ENCODE measurements at regions not wholly inside any gene's neighbourhood (a gene's known extent, or its start where the extent isn't known, plus 50 kb on each side); places are given as distances from the start of the nearest gene placed in this dataset.
"Not testable (repeated sequence)": the region's sequence is repeated elsewhere in the genome, so short reads cannot be mapped to it uniquely, and the experiment has no call there.

DNA sequence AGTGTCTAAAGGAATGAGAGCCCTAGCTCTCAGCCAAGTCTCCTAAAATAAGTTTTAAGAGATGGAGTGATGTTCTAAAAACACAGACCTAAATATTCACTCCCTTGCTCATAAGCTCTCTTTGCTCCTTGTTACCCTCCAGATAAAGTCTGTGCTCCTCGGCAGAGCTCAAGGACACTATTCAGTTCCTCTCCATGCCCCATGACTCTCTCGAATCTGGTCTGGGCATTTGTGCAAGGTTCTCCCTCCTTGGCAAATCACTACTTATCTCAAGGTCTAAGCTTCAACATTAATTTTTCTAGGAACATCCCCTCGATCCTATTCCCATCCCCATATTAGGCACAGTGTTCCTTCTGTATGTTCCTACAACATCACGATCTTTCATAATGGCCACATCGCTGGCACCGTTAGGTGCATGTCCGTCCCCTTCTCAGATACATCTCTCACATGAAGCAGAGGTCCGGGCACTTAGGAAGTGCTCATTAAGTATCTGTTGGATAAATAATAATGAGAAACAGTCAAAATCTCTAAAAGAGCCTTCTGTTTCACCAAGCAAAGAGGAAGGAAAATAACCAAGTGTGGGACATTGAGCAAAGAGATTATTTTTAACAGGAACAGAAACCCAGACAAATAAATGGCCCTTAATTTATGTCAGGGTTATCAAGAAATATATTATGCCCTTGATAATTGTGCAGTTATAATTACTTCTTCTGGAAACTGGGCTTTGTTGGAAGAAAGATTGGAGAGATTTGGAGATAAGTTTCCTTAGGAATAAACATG lies 85.9 kb upstream of the HTR4 start:
- intact Hi-C loops (cut with DNase I): no loop called here
- ATAC-seq: no peak
- WGBS, 2 donors: 54 to 66% methylated on average over 8 of the region's 8 CpGs

DNA sequence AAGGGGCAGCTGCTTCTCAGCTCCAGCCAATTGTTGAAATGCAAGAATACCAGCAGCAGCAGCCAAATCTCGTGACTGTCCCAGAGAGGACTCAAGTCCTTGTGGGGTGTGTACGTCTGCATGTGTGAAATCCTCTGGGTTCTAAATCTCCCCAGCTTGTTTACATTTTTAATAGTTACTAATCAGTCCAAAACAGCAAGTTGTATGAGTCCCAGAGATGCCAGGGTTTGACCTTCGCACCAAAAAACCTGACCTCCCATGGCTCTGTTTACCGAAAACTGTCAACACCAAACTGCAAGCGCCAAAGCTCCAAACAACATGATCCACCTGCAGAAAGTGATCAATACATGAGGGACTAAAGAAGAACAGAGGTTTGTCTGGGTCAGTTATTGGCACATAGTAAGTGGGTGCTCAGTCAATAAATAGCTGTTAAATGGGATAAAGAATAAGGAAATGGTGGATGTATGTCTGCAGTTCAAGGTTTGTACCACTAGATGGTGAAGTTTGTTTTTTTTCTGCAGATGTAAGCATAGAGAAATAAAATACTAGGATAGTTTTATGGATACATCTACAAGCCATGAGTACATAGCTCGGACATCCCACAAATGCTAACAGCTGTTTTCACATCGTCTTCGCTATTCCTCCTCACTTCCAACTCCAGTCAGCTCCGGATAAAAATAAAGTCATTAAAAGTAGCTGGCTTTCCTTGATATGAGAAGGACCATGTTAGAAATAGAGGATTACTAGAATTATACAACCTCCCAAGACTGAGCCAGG lies 85.3 kb upstream of the ADRB2 start:
- peak; percentile 62 for ATAC-seq
- peaks cover 5% of the 10 kb centered on the region for H3K4me1 ChIP-seq
- H3K9me3 ChIP-seq: no peaks in the 10 kb centered on the region
- intact Hi-C loops (cut with DNase I): no loop called here
- H3K27me3 ChIP-seq: no peaks in the 10 kb centered on the region
- H3K4me3 ChIP-seq: no peak overlapping the region
- no peak overlapping the region for H3K27ac ChIP-seq
- TF ChIP-seq, protein P1, sequence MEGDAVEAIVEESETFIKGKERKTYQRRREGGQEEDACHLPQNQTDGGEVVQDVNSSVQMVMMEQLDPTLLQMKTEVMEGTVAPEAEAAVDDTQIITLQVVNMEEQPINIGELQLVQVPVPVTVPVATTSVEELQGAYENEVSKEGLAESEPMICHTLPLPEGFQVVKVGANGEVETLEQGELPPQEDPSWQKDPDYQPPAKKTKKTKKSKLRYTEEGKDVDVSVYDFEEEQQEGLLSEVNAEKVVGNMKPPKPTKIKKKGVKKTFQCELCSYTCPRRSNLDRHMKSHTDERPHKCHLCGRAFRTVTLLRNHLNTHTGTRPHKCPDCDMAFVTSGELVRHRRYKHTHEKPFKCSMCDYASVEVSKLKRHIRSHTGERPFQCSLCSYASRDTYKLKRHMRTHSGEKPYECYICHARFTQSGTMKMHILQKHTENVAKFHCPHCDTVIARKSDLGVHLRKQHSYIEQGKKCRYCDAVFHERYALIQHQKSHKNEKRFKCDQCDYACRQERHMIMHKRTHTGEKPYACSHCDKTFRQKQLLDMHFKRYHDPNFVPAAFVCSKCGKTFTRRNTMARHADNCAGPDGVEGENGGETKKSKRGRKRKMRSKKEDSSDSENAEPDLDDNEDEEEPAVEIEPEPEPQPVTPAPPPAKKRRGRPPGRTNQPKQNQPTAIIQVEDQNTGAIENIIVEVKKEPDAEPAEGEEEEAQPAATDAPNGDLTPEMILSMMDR (IDR thresholded peaks at IDR 0.05): peak; percentile 43 to 82 (median 66)
- TF ChIP-seq POLR2A (IDR thresholded peaks at IDR 0.05): no peak
- no peaks in the 10 kb centered on the region for H3K36me3 ChIP-seq (replicated peaks in 1 of 2; ENCODE audit: insufficient read depth in 1 of 2, low read depth in 2 of 2)
- no peak for DNase-seq
- WGBS, 2 donors: 51 to 52% methylated on average over 9 of the region's 9 CpGs

More for the DNA sequence above, 85.9 kb upstream of the HTR4 start:
- Histone ChIP-seq H3K36me3 (replicated peaks in 1 of 2; ENCODE audit: insufficient read depth in 1 of 2, low read depth in 2 of 2) (no peaks in the 10 kb centered on the region), H3K9me3 (no peaks in the 10 kb centered on the region), H3K27ac (peak overlapping the region in 1 of 4 donors; percentile 46), H3K27me3 (no peaks in the 10 kb centered on the region), H3K4me1 (peaks cover 5% of the 10 kb centered on the region), H3K4me3 (no peak overlapping the region)
- TF ChIP-seq, protein P1 (IDR thresholded peaks at IDR 0.05): no peak
- no peak for TF ChIP-seq POLR2A (IDR thresholded peaks at IDR 0.05)
- DNase-seq: no peak

GRCh38 chr5:148741766-148742165 lies 84.6 kb upstream of the ADRB2 start:
- H3K9me3 ChIP-seq; H3K27me3 ChIP-seq; H3K27ac ChIP-seq; ATAC-seq; H3K36me3 ChIP-seq (replicated peaks in 1 of 2; ENCODE audit: insufficient read depth in 1 of 2, low read depth in 2 of 2); DNase-seq; intact Hi-C loops (cut with DNase I); H3K4me1 ChIP-seq; H3K4me3 ChIP-seq: not testable (repeated sequence)
- WGBS, 2 donors: 55 to 61% methylated on average over 3 of the region's 3 CpGs

- H3K27ac ChIP-seq; H3K9me3 ChIP-seq; H3K27me3 ChIP-seq; H3K4me1 ChIP-seq; H3K36me3 ChIP-seq (replicated peaks in 1 of 2; ENCODE audit: insufficient read depth in 1 of 2, low read depth in 2 of 2); intact Hi-C loops (cut with DNase I); ATAC-seq; DNase-seq; H3K4me3 ChIP-seq: not testable (repeated sequence)
- 86 to 88% methylated on average over 1 of the region's 1 CpG for WGBS, 2 donors
Measured at GRCh38 chr5:148744380-148744779, 82.0 kb upstream of the ADRB2 start.

GRCh38 chr5:148746826-148747535 lies 79.4 kb upstream of the ADRB2 start:
- H3K4me3 ChIP-seq: no peak overlapping the region
- H3K4me1 ChIP-seq: no peaks in the 10 kb centered on the region
- no peak overlapping the region for H3K27ac ChIP-seq
- H3K27me3 ChIP-seq: no peaks in the 10 kb centered on the region
- no peaks in the 10 kb centered on the region for H3K36me3 ChIP-seq (replicated peaks in 1 of 2; ENCODE audit: insufficient read depth in 1 of 2, low read depth in 2 of 2)
- 31 to 40% methylated on average over 2 of the region's 2 CpGs for WGBS, 2 donors
- H3K9me3 ChIP-seq: no peaks in the 10 kb centered on the region
- DNase-seq (no peak), ATAC-seq (no peak)
- intact Hi-C loops (cut with DNase I): no loop called here
- TF ChIP-seq, protein P1 (IDR thresholded peaks at IDR 0.05): no peak
- no peak for TF ChIP-seq POLR2A (IDR thresholded peaks at IDR 0.05)
